Tibial artery (tissue), 4 donors: ENCODE measurements at regions not wholly inside any gene's neighbourhood (a gene's known extent, or its start where the extent isn't known, plus 50 kb on each side); places are given as distances from the start of the nearest gene placed in this dataset.

Source experiments
- DNase-seq, 2 donors: peaks; one replicate each; pipeline ENCODE4 v3.0.0-alpha.2; 2019
- H3K27ac ChIP-seq, 2 donors: fragments of 200-600 bp; sonication (generic) in 1 of 2; 1 replicate in 1 of 2; 2 replicates in 1 of 2; pipeline ENCODE4 v1.5.1; 2018 to 2019; ENCODE audit warnings: mild to moderate bottlenecking in 1 of 2
- H3K27me3 ChIP-seq, 2 donors: fragments of 200-600 bp; sonication (generic) in 1 of 2; one replicate each; pipeline versions ENCODE4 v1.5.1 to v1.6.0; 2016 to 2019
- H3K36me3 ChIP-seq, 3 donors: fragments of 200-600 bp; sonication (generic) in 2 of 3; one replicate each; pipeline ENCODE4 v1.5.1; 2016 to 2019; ENCODE audit warnings: mild to moderate bottlenecking in 2 of 3
- H3K4me1 ChIP-seq, 4 donors: fragments of 200-600 bp; sonication (generic) in 2 of 4; 1 replicate in 3 of 4; 2 replicates in 1 of 4; pipeline ENCODE4 v1.5.1; 2016 to 2019
- H3K4me3 ChIP-seq, 2 donors: fragments of 200-600 bp; sonication (generic) in 1 of 2; 1 replicate in 1 of 2; 2 replicates in 1 of 2; pipeline ENCODE4 v1.5.1; 2018 to 2019; ENCODE audit warnings: mild to moderate bottlenecking in 2 of 2
- H3K9me3 ChIP-seq, 3 donors: fragments of 200-600 bp; sonication (generic) in 1 of 3; one replicate each; pipeline ENCODE4 v1.5.1; 2016 to 2019
- intact Hi-C: fragments of 100-400 bp; cut with DNase I; formaldehyde crosslinking; loops from one replicate; pipeline ENCODE4 v1.15.0; 2023; ENCODE audit warnings: low total_unique reads
- TF ChIP-seq, protein P1 (sequence below), 2 experiments: fragments of 200-600 bp in 1 of 2; fragments of 450-650 bp in 1 of 2; IDR thresholded peaks; one replicate each; pipeline ENCODE4 v1.5.1; 2017 to 2019; ENCODE audit warnings: antibody characterized with exemption in 2 of 2, mild to moderate bottlenecking in 1 of 2, moderate library complexity in 1 of 2

DNA sequence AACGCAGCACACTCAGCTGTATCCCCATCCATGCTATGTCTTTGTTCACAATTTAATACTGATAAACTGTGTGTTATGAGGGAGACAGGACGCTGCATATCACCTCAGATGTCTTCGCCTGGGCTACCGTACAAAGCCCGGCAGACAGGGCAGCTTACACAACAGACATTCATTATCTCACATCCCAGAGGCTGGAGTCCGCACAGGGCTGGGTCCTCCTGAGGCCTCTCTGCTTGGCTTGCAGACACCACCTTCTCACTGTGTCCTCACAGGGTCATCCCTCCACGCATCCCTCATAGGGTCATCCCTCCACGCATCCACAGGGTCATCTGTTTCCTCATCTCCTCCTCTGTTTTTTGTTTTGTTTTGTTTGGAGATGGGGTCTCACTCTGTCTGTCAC, 61.2 kb downstream of the SHANK2 start:
- Histone ChIP-seq H3K27me3 (peaks cover 0 to 17% of the 10 kb centered on the region in 2 donors), H3K9me3 (no peaks in the 10 kb centered on the region), H3K4me1 (no peaks in the 10 kb centered on the region), H3K27ac (no peak overlapping the region), H3K36me3 (no peaks in the 10 kb centered on the region), H3K4me3 (no peak overlapping the region)
- TF ChIP-seq, protein P1, sequence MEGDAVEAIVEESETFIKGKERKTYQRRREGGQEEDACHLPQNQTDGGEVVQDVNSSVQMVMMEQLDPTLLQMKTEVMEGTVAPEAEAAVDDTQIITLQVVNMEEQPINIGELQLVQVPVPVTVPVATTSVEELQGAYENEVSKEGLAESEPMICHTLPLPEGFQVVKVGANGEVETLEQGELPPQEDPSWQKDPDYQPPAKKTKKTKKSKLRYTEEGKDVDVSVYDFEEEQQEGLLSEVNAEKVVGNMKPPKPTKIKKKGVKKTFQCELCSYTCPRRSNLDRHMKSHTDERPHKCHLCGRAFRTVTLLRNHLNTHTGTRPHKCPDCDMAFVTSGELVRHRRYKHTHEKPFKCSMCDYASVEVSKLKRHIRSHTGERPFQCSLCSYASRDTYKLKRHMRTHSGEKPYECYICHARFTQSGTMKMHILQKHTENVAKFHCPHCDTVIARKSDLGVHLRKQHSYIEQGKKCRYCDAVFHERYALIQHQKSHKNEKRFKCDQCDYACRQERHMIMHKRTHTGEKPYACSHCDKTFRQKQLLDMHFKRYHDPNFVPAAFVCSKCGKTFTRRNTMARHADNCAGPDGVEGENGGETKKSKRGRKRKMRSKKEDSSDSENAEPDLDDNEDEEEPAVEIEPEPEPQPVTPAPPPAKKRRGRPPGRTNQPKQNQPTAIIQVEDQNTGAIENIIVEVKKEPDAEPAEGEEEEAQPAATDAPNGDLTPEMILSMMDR (IDR thresholded peaks at IDR 0.05), result no peak
- DNase-seq, result peak in 1 of 2 donors; percentile 18
- intact Hi-C loops, result no loop called here

DNA sequence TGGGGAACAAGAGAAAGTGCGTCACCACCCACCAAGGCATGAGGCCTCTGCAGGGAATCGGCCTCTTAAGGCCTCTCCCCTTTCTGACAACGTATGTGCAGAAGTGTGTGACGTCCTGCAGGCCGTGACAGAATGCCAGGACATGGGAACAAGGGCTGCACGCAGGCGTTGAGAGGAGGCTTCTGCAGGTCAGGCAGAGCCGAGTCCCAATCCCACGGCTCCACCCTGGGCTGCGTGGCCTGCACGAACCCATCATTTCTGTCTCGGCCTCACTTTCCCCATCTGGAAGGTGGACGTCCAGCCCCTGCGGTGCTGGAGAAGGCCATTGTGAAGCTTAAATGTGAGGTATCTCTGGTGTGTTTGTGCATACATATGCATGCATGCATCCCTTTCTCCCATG, 61.8 kb downstream of the SHANK2 start:
- H3K4me1 ChIP-seq, result no peaks in the 10 kb centered on the region
- H3K4me3 ChIP-seq, result no peak overlapping the region
- intact Hi-C loops, result no loop called here
- TF ChIP-seq, protein P1 (IDR thresholded peaks at IDR 0.05), result no peak
- H3K27ac ChIP-seq, result no peak overlapping the region
- H3K27me3 ChIP-seq, result peaks cover 0 to 17% of the 10 kb centered on the region in 2 donors
- no peaks in the 10 kb centered on the region for H3K36me3 ChIP-seq
- H3K9me3 ChIP-seq, result no peaks in the 10 kb centered on the region
- peak in 1 of 2 donors; percentile 35 for DNase-seq

DNA sequence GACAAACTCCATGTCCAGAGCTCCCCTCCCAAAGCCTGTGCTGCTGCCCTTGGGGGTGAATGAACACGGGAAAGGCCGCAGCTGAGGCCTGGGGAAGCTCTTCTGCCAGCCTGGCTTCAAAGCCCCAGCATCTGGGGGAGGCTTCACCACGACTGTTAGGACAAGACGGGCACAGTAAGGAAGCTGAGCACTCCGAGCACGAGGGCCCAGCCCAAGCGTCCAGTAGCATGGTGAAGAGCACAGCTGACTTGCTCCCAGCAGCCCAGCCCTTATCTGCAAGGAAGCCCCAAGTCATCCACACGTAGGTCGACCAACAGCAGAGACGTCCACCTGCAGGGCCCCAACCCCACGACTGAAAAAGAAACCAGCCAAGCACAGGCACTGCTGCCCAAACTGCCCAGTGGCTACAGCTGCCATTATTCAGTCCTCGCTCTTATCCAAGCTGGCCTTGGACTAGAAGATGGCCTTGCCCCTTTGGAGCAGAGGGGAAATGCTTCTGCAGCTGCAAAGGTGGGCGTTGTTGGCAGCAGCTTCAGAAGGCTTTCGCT, 62.5 kb downstream of the SHANK2 start:
- intact Hi-C loops, result no loop called here
- peaks cover 0 to 17% of the 10 kb centered on the region in 2 donors for H3K27me3 ChIP-seq
- TF ChIP-seq, protein P1 (IDR thresholded peaks at IDR 0.05), result no peak
- H3K4me1 ChIP-seq, result no peaks in the 10 kb centered on the region
- DNase-seq, result peak; percentile 12 to 53
- H3K36me3 ChIP-seq, result no peaks in the 10 kb centered on the region
- no peak overlapping the region for H3K27ac ChIP-seq
- no peak overlapping the region for H3K4me3 ChIP-seq
- H3K9me3 ChIP-seq, result no peaks in the 10 kb centered on the region

DNA sequence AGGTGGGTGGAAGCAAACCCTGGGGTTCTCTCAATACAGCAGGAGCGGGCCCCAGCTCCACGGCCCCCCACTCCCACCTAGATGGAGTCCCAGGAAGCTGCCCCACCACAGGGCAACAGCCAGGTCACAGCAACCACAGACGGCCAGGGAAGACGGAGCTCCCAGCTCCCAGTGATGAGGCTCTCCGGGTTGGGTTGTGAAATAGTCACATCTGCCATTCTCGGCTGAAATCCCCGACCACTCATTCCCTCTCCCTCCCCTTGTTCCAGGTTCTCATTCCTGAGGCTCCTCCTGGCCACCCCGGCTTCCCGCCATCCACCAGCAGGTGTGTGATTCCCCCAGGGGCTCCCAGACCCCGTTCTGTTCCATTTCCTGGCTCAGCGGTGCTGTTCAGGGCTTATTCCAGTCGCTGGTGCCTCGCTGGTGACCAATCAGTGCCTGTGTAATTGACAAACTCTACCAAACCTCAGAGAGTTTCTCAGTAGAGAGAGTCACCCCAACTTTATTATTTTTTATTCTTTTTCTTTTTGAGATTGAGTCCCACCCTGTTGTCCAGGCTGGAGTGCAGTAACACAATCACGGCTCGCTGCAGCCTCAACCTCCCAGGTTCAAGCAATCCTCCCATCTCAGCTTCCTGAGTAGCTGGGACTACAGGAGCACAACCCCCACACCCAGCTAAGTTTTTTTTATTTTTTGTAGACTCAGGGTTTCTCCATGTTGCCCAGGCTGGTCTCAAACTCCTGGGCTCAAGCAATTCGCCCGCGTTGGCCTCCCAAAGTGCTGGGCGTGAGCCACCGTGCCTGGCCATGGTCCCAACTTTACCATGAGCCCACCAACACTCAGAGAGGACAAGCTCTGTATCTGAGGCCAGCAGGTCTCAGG, 63.2 kb downstream of the SHANK2 start:
- Histone ChIP-seq H3K4me1 (no peaks in the 10 kb centered on the region), H3K27me3 (peaks cover 0 to 16% of the 10 kb centered on the region in 2 donors), H3K4me3 (no peak overlapping the region), H3K36me3 (no peaks in the 10 kb centered on the region), H3K9me3 (no peaks in the 10 kb centered on the region), H3K27ac (no peak overlapping the region)
- peak; percentile 10 to 41 for DNase-seq
- TF ChIP-seq, protein P1 (IDR thresholded peaks at IDR 0.05), result no peak
- intact Hi-C loops, result no loop called here

DNA sequence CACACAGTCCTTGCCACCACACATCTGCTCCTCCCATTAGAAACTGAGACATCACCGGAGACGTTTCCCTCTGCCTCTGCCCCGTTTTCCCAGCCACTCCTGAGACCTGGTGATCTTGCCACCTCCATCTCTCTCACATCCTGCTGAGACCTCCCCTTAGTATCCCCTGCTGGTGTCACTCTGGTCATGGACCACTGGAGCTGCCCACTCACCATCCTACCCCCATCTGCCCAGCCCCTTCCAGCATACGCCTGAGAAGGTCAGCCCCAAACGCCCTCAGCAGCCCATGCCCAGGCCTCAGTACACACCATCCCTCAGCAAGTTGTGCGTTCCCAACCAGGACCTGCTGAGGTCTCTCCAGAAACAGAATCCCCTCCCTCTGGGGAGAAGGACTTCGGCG, 64.3 kb downstream of the SHANK2 start:
- Histone ChIP-seq H3K4me3 (no peak overlapping the region), H3K27me3 (peaks cover 0 to 8% of the 10 kb centered on the region in 2 donors), H3K27ac (no peak overlapping the region), H3K4me1 (no peaks in the 10 kb centered on the region), H3K36me3 (no peaks in the 10 kb centered on the region), H3K9me3 (no peaks in the 10 kb centered on the region)
- peak; percentile 9 to 43 for DNase-seq
- TF ChIP-seq, protein P1 (IDR thresholded peaks at IDR 0.05), result no peak
- intact Hi-C loops, result no loop called here
